GM12891 (cell line): ENCODE measurements at regions not wholly inside any gene's neighbourhood (a gene's known extent, or its start where the extent isn't known, plus 50 kb on each side); places are given as distances from the start of the nearest gene placed in this dataset.

ENCODE experiments used
- DNase-seq: peaks from one replicate; pipeline ENCODE4 v3.0.0; 2011; ENCODE audit warnings: low spot score; ENCODE audit not compliant: insufficient read length
- FAIRE-seq: peaks from 2 replicates; lab custom pipeline; 2011; peaks lifted over from hg19 to GRCh38; lab: Jason Lieb, UNC
- PAX5 ChIP-seq: IDR thresholded peaks from 2 replicates; pipeline ENCODE4 v1.6.1; 2011; ENCODE audit warnings: low read length, moderate library complexity, mild to moderate bottlenecking; ENCODE audit not compliant: insufficient read depth, severe bottlenecking
- POLR2A ChIP-seq: IDR thresholded peaks from 2 replicates; pipeline ENCODE4 v1.6.1; 2011; ENCODE audit warnings: low read depth, low read length, control low read depth
- POLR2AphosphoS5 ChIP-seq: IDR thresholded peaks from 2 replicates; pipeline ENCODE4 v1.6.1; 2011; ENCODE audit warnings: low read depth, low read length, control low read depth
- POU2F2 ChIP-seq: IDR thresholded peaks from 2 replicates; pipeline ENCODE4 v1.6.1; 2011; ENCODE audit warnings: low read depth, mild to moderate bottlenecking, control low read depth, low read length, moderate library complexity
- SPI1 ChIP-seq: IDR thresholded peaks from 2 replicates; pipeline ENCODE4 v1.6.1; 2011; ENCODE audit warnings: low read depth, low read length, control low read depth
- TAF1 ChIP-seq: IDR thresholded peaks from 2 replicates; pipeline ENCODE4 v1.6.1; 2011; ENCODE audit warnings: low read depth, low read length, control low read depth

- TF ChIP-seq POLR2A = no peak
- no peak for TF ChIP-seq TAF1
- TF ChIP-seq POLR2AphosphoS5 = no peak
- TF ChIP-seq POU2F2 = no peak
- no peak for TF ChIP-seq PAX5
- TF ChIP-seq SPI1 = no peak
- no peak for FAIRE-seq
- no peak for DNase-seq
Observed at GRCh38 chr3:168615493-168616020, 519.8 kb upstream of the GOLIM4 start.

- no peak for DNase-seq
- TF ChIP-seq TAF1 = no peak
- no peak for TF ChIP-seq SPI1
- no peak for TF ChIP-seq POLR2A
- no peak for TF ChIP-seq POU2F2
- no peak for TF ChIP-seq POLR2AphosphoS5
- TF ChIP-seq PAX5 = no peak
- no peak for FAIRE-seq
Observed at GRCh38 chr3:168613151-168613550, 517.4 kb upstream of the GOLIM4 start.

- TF ChIP-seq TAF1 (no peak), POLR2AphosphoS5 (no peak), SPI1 (no peak)
- DNase-seq (no peak), FAIRE-seq (no peak)
Observed at GRCh38 chr3:168612671-168613070, 516.9 kb upstream of the GOLIM4 start.

- TF ChIP-seq SPI1 (no peak), TAF1 (no peak), POLR2AphosphoS5 (no peak), POLR2A (no peak), POU2F2 (no peak), PAX5 (no peak)
- FAIRE-seq (no peak), DNase-seq (no peak)
Observed at GRCh38 chr3:168611826-168612225, 516.1 kb upstream of the GOLIM4 start.

- no peak for DNase-seq
- FAIRE-seq = no peak
- TF ChIP-seq POLR2A (no peak), SPI1 (no peak), PAX5 (no peak), POU2F2 (no peak), TAF1 (no peak), POLR2AphosphoS5 (no peak)
Observed at GRCh38 chr3:168608926-168609325, 513.2 kb upstream of the GOLIM4 start.

- no peak for DNase-seq
- TF ChIP-seq PAX5 (no peak), TAF1 (no peak), SPI1 (no peak), POLR2AphosphoS5 (no peak), POU2F2 (no peak), POLR2A (no peak)
- FAIRE-seq = no peak
Observed at GRCh38 chr3:168604767-168605166, 509.0 kb upstream of the GOLIM4 start.

- TF ChIP-seq POU2F2 = no peak
- TF ChIP-seq POLR2A = no peak
- TF ChIP-seq SPI1 = no peak
- no peak for TF ChIP-seq TAF1
- no peak for TF ChIP-seq PAX5
- no peak for TF ChIP-seq POLR2AphosphoS5
- FAIRE-seq (no peak), DNase-seq (no peak)
Observed at GRCh38 chr3:168598250-168598649, 502.5 kb upstream of the GOLIM4 start.

GRCh38 chr3:168596175-168596823, 500.6 kb upstream of the GOLIM4 start:
- FAIRE-seq (no peak), DNase-seq (no peak)
- TF ChIP-seq POLR2AphosphoS5 (no peak), TAF1 (no peak), POLR2A (no peak), PAX5 (no peak), POU2F2 (no peak), SPI1 (no peak)

- FAIRE-seq (no peak), DNase-seq (no peak)
- no peak for TF ChIP-seq SPI1
- no peak for TF ChIP-seq POLR2A
- TF ChIP-seq POU2F2 = no peak
- TF ChIP-seq TAF1 = no peak
- TF ChIP-seq POLR2AphosphoS5 = no peak
- no peak for TF ChIP-seq PAX5
Observed at GRCh38 chr3:168591587-168591986, 495.9 kb upstream of the GOLIM4 start.

GRCh38 chr3:168589376-168589775, 493.7 kb upstream of the GOLIM4 start:
- FAIRE-seq (no peak), DNase-seq (no peak)
- TF ChIP-seq POLR2AphosphoS5 = no peak
- TF ChIP-seq POLR2A = no peak
- no peak for TF ChIP-seq SPI1
- TF ChIP-seq PAX5 = no peak
- no peak for TF ChIP-seq POU2F2
- no peak for TF ChIP-seq TAF1
